ENCODE measurements at regions not wholly inside any gene's neighbourhood (a gene's known extent, or its start where the extent isn't known, plus 50 kb on each side); places are given as distances from the start of the nearest gene placed in this dataset.

DNA sequence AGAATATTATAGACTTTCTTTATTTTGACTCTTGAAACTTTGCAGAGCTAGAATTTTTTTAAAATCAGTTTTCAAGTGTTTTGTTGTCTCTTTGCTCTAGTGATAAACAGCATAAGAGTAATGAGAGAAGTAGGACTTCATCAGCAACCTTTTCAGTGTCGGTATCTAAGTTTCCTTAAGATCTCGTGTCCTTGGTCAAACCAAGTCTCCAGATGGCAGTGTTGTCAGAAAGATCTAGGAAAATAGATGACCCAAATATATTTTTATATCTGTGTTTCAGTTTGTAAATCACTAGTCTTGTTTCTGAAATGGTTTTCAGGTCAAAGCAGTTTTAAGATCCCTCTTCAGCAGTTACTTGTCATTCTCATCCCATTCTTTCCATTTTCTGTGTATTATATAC lies 438.3 kb downstream of the RAPGEF2 start:
- ChIA-PET POLR2A (no interaction called here), CTCF (no interaction called here)
- Histone ChIP-seq H3K36me3 (ENCODE audit: control insufficient read depth in 4 of 4, insufficient read depth in 4 of 4, low read length in 3 of 4) (no peaks in the 10 kb centered on the region), H3K27ac (ENCODE audit: insufficient read depth in 1 of 2, low read depth in 1 of 2, low read length in 2 of 2, poor library complexity in 1 of 2, severe bottlenecking in 2 of 2) (no peak overlapping the region), H3K4me3 (ENCODE audit: control insufficient read depth in 1 of 7, extremely low read depth in 1 of 7, insufficient read depth in 4 of 7, low read depth in 2 of 7, low read length in 6 of 7) (no peak overlapping the region), H3K4me1 (ENCODE audit: control extremely low read depth in 1 of 4, control insufficient read depth in 4 of 4, insufficient read depth in 4 of 4, low read length in 3 of 4) (no peaks in the 10 kb centered on the region), H3K9me3 (ENCODE audit: control extremely low read depth in 1 of 5, control insufficient read depth in 4 of 5, insufficient read depth in 2 of 5, low read depth in 1 of 5, low read length in 4 of 5) (peaks cover 0 to 7% (median 0%) of the 10 kb centered on the region in 5 experiments), H3K27me3 (replicated peaks in 2 of 5; ENCODE audit: control insufficient read depth in 4 of 5, insufficient read depth in 5 of 5, low read length in 4 of 5) (peaks cover 0 to 7% (median 0%) of the 10 kb centered on the region in 5 experiments)
- DNase-seq, result no peak
- 80% methylated on average over 1 of the region's 2 CpGs for WGBS (ENCODE audit: insufficient coverage)

DNA sequence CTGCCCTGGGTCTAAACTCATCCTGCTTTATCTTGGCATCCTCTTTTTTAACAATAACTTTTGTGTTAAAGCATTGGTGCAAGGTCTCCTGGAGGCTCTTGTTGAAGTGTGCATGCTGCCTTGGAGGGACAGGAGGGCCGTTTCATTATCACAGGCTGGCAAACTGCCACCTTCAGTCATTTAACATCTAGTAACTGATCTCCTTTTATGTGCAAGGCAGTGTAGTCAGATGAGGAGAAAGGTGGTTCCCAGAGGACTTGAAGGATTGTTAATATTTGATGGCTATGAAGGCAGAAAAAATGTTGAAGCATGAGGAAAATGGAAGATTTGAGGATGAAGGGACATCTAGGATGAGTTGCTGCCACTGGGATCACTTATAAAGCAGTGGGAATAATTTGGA lies 439.4 kb downstream of the RAPGEF2 start:
- H3K27ac ChIP-seq (ENCODE audit: insufficient read depth in 1 of 2, low read depth in 1 of 2, low read length in 2 of 2, poor library complexity in 1 of 2, severe bottlenecking in 2 of 2), result no peak overlapping the region
- H3K27me3 ChIP-seq (replicated peaks in 2 of 5; ENCODE audit: control insufficient read depth in 4 of 5, insufficient read depth in 5 of 5, low read length in 4 of 5), result peaks cover 0 to 7% (median 0%) of the 10 kb centered on the region in 5 experiments
- ChIA-PET POLR2A (no interaction called here), CTCF (no interaction called here)
- no peak for DNase-seq
- WGBS (ENCODE audit: insufficient coverage), result no CpG with 5 or more reads among the region's 1 CpG
- peaks cover 0 to 1% (median 0%) of the 10 kb centered on the region in 5 experiments for H3K9me3 ChIP-seq (ENCODE audit: control extremely low read depth in 1 of 5, control insufficient read depth in 4 of 5, insufficient read depth in 2 of 5, low read depth in 1 of 5, low read length in 4 of 5)
- H3K4me1 ChIP-seq (ENCODE audit: control extremely low read depth in 1 of 4, control insufficient read depth in 4 of 4, insufficient read depth in 4 of 4, low read length in 3 of 4), result no peaks in the 10 kb centered on the region
- no peaks in the 10 kb centered on the region for H3K36me3 ChIP-seq (ENCODE audit: control insufficient read depth in 4 of 4, insufficient read depth in 4 of 4, low read length in 3 of 4)
- H3K4me3 ChIP-seq (ENCODE audit: control insufficient read depth in 1 of 7, extremely low read depth in 1 of 7, insufficient read depth in 4 of 7, low read depth in 2 of 7, low read length in 6 of 7), result no peak overlapping the region

DNA sequence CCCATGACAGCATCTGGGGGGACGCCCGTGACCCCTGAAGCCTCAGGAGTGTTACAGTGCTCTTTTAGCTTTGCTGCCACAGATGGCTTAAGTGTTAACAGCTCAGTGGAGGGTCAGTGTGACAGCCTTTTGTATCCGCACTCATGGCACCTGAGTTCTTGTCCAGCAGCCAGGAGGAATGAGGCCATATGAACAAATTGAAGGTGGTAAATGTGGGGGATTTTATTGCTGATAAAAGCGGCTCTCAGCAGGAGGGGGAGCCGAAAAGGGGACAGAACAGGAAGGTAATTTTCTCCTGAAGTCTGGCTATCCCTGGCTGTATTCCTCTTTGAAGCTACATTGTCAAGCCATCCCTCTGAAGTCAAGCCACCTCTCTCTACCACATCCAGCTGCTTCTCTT lies 441.0 kb downstream of the RAPGEF2 start:
- CTCF ChIA-PET, result no interaction called here
- Histone ChIP-seq H3K9me3 (ENCODE audit: control extremely low read depth in 1 of 5, control insufficient read depth in 4 of 5, insufficient read depth in 2 of 5, low read depth in 1 of 5, low read length in 4 of 5) (no peaks in the 10 kb centered on the region), H3K4me1 (ENCODE audit: control extremely low read depth in 1 of 4, control insufficient read depth in 4 of 4, insufficient read depth in 4 of 4, low read length in 3 of 4) (no peaks in the 10 kb centered on the region), H3K36me3 (ENCODE audit: control insufficient read depth in 4 of 4, insufficient read depth in 4 of 4, low read length in 3 of 4) (no peaks in the 10 kb centered on the region), H3K4me3 (ENCODE audit: control insufficient read depth in 1 of 7, extremely low read depth in 1 of 7, insufficient read depth in 4 of 7, low read depth in 2 of 7, low read length in 6 of 7) (no peak overlapping the region), H3K27me3 (replicated peaks in 2 of 5; ENCODE audit: control insufficient read depth in 4 of 5, insufficient read depth in 5 of 5, low read length in 4 of 5) (peaks cover 0 to 7% (median 0%) of the 10 kb centered on the region in 5 experiments), H3K27ac (ENCODE audit: insufficient read depth in 1 of 2, low read depth in 1 of 2, low read length in 2 of 2, poor library complexity in 1 of 2, severe bottlenecking in 2 of 2) (no peak overlapping the region)
- no peak for DNase-seq
- WGBS (ENCODE audit: insufficient coverage), result 88% methylated on average over 5 of the region's 5 CpGs
- POLR2A ChIA-PET, result no interaction called here

DNA sequence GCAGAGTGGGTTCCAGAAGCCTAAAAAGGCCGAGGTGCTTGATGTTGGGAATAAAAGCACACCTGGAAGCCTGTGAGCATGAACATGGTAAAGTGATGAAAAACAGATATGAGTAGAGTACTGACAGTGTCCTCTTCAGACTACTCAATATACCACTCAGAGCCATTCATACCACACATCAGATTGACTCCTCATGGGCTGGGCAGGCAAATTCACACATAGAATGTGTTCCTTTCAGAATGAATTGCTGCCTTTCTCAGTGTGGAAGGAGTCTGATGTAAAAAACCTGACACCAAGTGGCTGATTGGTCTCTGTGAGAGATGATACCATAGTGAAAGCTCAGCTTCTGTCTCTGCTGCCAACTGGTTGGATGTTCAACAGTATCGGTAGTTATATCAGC lies 442.7 kb downstream of the RAPGEF2 start:
- Histone ChIP-seq H3K4me3 (ENCODE audit: control insufficient read depth in 1 of 7, extremely low read depth in 1 of 7, insufficient read depth in 4 of 7, low read depth in 2 of 7, low read length in 6 of 7) (no peak overlapping the region), H3K27me3 (replicated peaks in 2 of 5; ENCODE audit: control insufficient read depth in 4 of 5, insufficient read depth in 5 of 5, low read length in 4 of 5) (peaks cover 0 to 4% (median 0%) of the 10 kb centered on the region in 5 experiments), H3K9me3 (ENCODE audit: control extremely low read depth in 1 of 5, control insufficient read depth in 4 of 5, insufficient read depth in 2 of 5, low read depth in 1 of 5, low read length in 4 of 5) (no peaks in the 10 kb centered on the region), H3K36me3 (ENCODE audit: control insufficient read depth in 4 of 4, insufficient read depth in 4 of 4, low read length in 3 of 4) (no peaks in the 10 kb centered on the region), H3K27ac (ENCODE audit: insufficient read depth in 1 of 2, low read depth in 1 of 2, low read length in 2 of 2, poor library complexity in 1 of 2, severe bottlenecking in 2 of 2) (no peak overlapping the region), H3K4me1 (ENCODE audit: control extremely low read depth in 1 of 4, control insufficient read depth in 4 of 4, insufficient read depth in 4 of 4, low read length in 3 of 4) (no peaks in the 10 kb centered on the region)
- POLR2A ChIA-PET, result no interaction called here
- no CpG with 5 or more reads among the region's 2 CpGs for WGBS (ENCODE audit: insufficient coverage)
- CTCF ChIA-PET, result no interaction called here
- DNase-seq, result no peak

DNA sequence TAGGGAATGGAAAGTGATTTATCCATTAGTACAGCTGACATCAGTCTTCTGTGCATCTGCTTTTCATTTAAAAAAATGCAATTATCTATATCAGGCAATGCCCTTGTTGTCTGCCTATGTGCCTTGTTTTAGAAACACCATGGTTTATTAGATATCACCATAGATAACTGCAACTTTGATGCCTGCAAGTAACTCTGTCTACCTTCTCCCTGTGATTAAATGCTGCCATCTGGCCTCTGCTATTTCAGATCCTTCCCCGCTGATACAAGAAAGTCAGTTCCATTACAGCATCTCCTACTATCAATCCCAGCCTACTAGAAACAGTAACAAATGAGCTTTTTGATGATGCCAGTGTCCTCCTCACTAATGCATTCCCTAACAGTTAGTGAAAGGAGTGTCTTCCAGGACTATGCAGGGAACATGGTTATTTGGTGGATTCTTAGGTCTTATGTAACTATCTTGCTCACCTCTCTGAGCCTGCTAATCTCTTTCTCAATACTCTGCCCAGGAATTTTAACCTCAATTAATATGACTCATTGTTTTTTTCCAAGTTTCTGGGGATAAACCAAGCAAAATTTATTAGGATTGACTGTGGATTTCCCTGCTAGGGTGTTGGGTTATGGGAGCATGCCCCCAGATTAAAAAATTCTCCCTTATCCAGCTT lies 444.9 kb downstream of the RAPGEF2 start:
- no peak for DNase-seq
- Histone ChIP-seq H3K27ac (ENCODE audit: insufficient read depth in 1 of 2, low read depth in 1 of 2, low read length in 2 of 2, poor library complexity in 1 of 2, severe bottlenecking in 2 of 2) (no peak overlapping the region), H3K4me1 (ENCODE audit: control extremely low read depth in 1 of 4, control insufficient read depth in 4 of 4, insufficient read depth in 4 of 4, low read length in 3 of 4) (no peaks in the 10 kb centered on the region), H3K27me3 (replicated peaks in 2 of 5; ENCODE audit: control insufficient read depth in 4 of 5, insufficient read depth in 5 of 5, low read length in 4 of 5) (peaks cover 0 to 3% (median 0%) of the 10 kb centered on the region in 5 experiments), H3K9me3 (ENCODE audit: control extremely low read depth in 1 of 5, control insufficient read depth in 4 of 5, insufficient read depth in 2 of 5, low read depth in 1 of 5, low read length in 4 of 5) (no peaks in the 10 kb centered on the region), H3K4me3 (ENCODE audit: control insufficient read depth in 1 of 7, extremely low read depth in 1 of 7, insufficient read depth in 4 of 7, low read depth in 2 of 7, low read length in 6 of 7) (no peak overlapping the region), H3K36me3 (ENCODE audit: control insufficient read depth in 4 of 4, insufficient read depth in 4 of 4, low read length in 3 of 4) (no peaks in the 10 kb centered on the region)
- ChIA-PET CTCF (no interaction called here), POLR2A (no interaction called here)
- whole genome bisulfite sequencing (ENCODE audit: insufficient coverage), result 100% methylated on average over 1 of the region's 1 CpG

DNA sequence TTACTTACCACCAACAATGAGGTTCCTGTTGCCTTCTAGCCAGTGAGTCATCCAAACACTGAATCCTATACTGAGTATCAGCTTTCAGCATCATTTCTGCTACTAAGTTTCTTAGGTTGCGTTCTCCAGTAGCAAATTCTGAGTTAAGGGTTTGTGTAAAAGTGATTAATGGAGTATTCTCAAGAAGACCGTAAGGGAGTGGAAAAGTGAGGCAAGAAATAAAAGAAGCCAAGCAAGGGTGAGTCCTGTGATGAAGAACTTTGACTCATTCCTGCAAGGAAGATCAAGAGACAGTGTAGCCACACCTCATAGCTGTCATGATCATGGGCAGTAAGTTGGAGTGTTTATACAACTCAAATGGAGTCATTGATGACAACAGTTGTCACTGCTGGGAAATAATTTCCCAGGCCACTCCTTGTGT lies 446.2 kb downstream of the RAPGEF2 start:
- Histone ChIP-seq H3K36me3 (ENCODE audit: control insufficient read depth in 4 of 4, insufficient read depth in 4 of 4, low read length in 3 of 4) (no peaks in the 10 kb centered on the region), H3K4me1 (ENCODE audit: control extremely low read depth in 1 of 4, control insufficient read depth in 4 of 4, insufficient read depth in 4 of 4, low read length in 3 of 4) (no peaks in the 10 kb centered on the region), H3K27ac (ENCODE audit: insufficient read depth in 1 of 2, low read depth in 1 of 2, low read length in 2 of 2, poor library complexity in 1 of 2, severe bottlenecking in 2 of 2) (no peak overlapping the region), H3K4me3 (ENCODE audit: control insufficient read depth in 1 of 7, extremely low read depth in 1 of 7, insufficient read depth in 4 of 7, low read depth in 2 of 7, low read length in 6 of 7) (no peak overlapping the region), H3K9me3 (ENCODE audit: control extremely low read depth in 1 of 5, control insufficient read depth in 4 of 5, insufficient read depth in 2 of 5, low read depth in 1 of 5, low read length in 4 of 5) (no peaks in the 10 kb centered on the region), H3K27me3 (replicated peaks in 2 of 5; ENCODE audit: control insufficient read depth in 4 of 5, insufficient read depth in 5 of 5, low read length in 4 of 5) (peaks cover 0 to 1% (median 0%) of the 10 kb centered on the region in 5 experiments)
- CTCF ChIA-PET, result no interaction called here
- POLR2A ChIA-PET, result no interaction called here
- WGBS (ENCODE audit: insufficient coverage), result 100% methylated on average over 1 of the region's 2 CpGs
- no peak for DNase-seq

DNA sequence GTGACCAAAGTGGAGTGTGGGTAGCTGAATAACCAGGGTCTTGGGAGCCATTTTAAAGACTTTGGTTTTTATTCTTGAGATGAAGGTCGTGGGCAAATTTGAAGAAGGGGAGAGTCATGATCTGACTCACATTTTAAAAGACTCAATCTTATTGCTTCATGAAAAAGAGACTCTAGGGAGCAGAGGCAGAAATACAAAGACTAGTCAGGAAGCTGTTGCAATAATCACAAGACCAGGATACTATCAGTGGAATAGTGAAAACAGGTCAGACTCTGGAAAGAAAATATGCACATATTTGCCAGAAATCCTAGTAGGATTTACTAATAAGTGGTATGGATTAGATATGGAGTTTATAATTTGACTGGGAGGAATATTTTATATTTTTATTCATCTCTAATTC lies 448.4 kb downstream of the RAPGEF2 start:
- WGBS (ENCODE audit: insufficient coverage), result 86% methylated on average over 1 of the region's 1 CpG
- Histone ChIP-seq H3K9me3 (ENCODE audit: control extremely low read depth in 1 of 5, control insufficient read depth in 4 of 5, insufficient read depth in 2 of 5, low read depth in 1 of 5, low read length in 4 of 5) (no peaks in the 10 kb centered on the region), H3K4me1 (ENCODE audit: control extremely low read depth in 1 of 4, control insufficient read depth in 4 of 4, insufficient read depth in 4 of 4, low read length in 3 of 4) (no peaks in the 10 kb centered on the region), H3K27me3 (replicated peaks in 2 of 5; ENCODE audit: control insufficient read depth in 4 of 5, insufficient read depth in 5 of 5, low read length in 4 of 5) (peaks cover 0 to 1% (median 0%) of the 10 kb centered on the region in 5 experiments), H3K36me3 (ENCODE audit: control insufficient read depth in 4 of 4, insufficient read depth in 4 of 4, low read length in 3 of 4) (no peaks in the 10 kb centered on the region), H3K4me3 (ENCODE audit: control insufficient read depth in 1 of 7, extremely low read depth in 1 of 7, insufficient read depth in 4 of 7, low read depth in 2 of 7, low read length in 6 of 7) (no peak overlapping the region), H3K27ac (ENCODE audit: insufficient read depth in 1 of 2, low read depth in 1 of 2, low read length in 2 of 2, poor library complexity in 1 of 2, severe bottlenecking in 2 of 2) (no peak overlapping the region)
- DNase-seq, result no peak
- ChIA-PET CTCF (no interaction called here), POLR2A (no interaction called here)
